HG03354 (cell line): ENCODE measurements at regions not wholly inside any gene's neighbourhood (a gene's known extent, or its start where the extent isn't known, plus 50 kb on each side); places are given as distances from the start of the nearest gene placed in this dataset.

ENCODE experiments used
- ATAC-seq: cut with Tn5 transposase; IDR thresholded peaks from one replicate; pipeline ENCODE4 v1.9.1; 2021; ENCODE audit warnings: mild to moderate bottlenecking; ENCODE audit not compliant: unreplicated experiment, poor library complexity, severe bottlenecking

DNA sequence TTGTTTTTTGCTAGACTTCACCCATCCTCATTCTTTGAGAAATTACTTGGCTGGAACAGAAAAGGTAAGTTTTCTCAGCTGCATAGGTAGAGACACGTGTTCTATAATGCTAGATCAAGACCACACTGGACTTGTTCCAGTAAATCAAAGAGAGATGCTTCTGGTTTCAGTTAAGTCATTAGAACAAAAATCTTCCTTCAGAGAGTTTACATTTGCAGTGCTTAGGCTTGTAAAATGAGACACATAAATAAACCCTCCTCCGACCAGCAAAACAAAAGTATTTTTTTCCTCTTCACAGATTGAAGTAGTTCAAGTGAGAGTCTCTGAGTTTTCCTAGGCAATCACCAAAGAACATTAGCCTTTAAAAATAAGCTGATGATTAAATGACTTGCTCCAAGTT is 87.3 kb upstream of the PROK2 start:
- ATAC-seq, result no peak

DNA sequence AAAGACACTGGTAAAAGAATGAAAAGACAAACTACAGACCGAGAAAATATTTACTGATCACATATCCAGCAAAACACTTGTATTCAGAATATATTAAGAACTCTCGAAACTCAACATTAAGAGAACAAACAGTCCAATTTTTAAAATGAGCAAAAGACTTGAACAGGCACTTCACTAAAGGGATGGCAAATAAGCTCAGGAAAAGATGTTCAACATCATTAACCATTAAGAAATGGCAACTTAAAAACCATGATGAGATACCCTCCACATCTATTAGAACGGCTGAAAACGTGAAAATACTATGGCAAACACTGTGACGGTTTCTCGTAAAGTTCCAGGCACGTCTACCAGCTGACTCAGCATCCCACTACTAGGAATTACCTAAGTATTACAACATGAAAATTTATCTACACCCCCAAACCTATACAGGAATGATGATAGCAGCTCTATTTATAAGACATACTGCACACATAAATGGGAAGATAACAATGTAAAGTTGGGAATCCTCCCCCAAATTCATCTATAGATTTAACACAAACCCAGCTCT is 86.1 kb upstream of the PROK2 start:
- ATAC-seq, result no peak

DNA sequence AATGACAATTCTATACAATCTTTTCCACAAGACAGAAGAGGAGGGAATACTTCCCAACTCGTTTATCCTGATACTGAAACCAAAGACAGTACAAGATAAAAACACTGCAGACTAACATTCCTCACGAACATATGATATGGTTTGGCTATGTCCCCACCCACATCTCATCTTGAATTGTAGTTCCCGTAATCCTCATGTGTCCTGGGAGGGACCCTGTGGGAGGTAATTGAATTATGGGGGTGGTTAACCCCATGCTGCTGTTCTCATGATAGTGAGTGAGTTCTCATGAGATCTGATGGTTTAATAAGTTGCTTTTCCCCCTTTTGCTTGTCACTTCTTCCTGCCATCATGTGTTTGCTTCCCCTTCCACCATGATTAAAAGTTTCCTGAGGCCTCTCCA is 83.9 kb upstream of the PROK2 start:
- ATAC-seq, result no peak

DNA sequence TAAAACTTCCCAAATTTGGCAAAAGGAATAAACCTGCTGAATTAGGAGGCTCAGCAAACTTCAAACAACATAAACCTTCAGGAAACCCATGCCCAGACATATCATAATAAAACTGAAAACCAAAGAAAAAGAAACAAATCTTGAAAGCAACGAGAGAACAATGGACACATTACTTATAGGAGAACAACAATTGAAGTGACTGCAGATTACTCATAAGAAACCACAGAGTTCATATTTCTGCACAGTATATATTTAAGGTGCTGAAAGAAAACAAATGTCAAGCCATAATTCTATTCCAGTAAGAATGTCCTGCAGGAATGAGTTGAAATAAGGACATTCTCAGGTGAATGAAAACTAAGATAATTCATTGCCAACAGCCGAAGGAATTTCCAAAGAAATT is 80.8 kb upstream of the PROK2 start:
- ATAC-seq, result no peak

DNA sequence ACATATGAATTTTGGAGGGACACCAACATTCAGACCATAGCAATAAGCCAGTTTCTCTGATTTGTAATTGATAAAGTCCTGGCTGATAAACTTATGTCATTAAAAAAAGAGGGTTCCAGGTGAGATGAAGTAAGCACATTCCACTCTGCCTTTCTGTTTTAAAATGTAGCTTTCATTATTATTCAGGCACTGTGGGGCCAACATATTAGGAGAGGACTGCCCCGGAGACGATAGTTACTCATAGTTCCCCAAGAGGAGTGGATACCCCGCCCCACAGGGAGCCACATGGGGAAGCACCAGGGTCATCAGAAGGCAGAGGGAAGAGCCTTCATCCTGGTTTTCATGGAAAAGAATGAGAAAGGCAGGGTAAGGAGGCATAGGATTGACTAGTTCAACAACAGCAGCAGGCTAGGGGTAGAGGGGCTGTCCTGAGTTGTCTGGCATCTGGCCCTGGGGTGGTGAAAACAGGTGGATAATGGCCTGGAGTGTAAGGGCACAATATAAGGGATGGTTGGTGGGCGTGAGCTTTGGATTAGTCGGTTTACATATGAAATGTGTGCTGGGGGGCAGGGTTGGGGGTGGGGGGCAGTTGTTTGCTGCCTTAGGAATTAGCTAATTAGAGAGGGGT is 78.7 kb upstream of the PROK2 start:
- no peak for ATAC-seq

DNA sequence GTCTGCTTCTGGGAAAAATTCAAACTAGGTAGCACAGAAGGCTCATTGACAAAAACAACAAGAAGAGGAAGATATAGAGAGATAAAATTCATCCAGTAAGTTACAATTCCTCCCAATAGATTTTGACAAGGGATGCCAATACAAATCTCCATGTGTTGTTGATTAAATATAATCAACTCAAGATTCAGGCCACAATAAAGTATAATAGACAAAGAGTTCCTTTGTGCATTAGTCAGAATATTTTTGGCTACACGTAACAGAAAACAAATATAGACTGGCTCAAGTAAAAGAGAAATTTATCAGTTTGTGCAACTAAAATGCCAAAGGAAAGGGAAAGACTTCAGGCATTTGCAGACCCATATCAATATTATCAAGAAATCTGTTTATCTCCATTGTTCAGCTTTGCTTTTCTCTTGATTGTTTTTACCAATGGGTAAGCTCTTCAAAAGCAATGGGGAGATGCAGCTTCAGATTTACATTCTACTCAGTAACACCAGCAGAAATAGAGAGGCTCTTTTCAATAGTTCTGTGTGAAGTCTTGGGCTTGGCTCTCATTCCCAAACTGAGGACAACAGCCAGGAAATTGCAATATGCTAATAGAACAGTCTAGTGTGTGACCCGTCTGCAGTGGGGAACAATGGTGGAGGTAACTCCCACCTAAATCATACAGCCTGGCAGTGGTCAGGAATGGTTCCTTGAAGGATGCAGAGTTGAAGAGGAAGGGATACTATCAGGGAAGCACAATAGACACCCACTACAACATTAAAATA is 77.6 kb upstream of the PROK2 start:
- no peak for ATAC-seq

DNA sequence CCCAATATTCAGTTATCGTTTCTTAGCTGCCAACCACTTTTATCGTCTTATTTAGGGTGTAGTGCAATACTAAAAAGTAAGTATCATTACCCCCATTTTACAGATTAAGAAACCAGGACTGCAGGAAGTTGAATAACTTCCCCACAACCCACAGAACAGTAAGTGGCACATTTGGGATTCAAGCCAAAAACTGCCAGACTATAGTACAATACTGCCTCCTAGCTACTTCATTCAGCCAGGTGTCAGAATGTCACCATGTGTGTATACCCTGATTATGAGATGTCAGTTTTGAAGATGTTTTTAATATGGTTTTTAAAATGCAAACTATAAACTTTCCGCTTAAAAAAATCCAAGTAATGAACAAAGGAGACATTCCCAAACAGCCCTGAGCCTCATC is 74.2 kb upstream of the PROK2 start:
- no peak for ATAC-seq

DNA sequence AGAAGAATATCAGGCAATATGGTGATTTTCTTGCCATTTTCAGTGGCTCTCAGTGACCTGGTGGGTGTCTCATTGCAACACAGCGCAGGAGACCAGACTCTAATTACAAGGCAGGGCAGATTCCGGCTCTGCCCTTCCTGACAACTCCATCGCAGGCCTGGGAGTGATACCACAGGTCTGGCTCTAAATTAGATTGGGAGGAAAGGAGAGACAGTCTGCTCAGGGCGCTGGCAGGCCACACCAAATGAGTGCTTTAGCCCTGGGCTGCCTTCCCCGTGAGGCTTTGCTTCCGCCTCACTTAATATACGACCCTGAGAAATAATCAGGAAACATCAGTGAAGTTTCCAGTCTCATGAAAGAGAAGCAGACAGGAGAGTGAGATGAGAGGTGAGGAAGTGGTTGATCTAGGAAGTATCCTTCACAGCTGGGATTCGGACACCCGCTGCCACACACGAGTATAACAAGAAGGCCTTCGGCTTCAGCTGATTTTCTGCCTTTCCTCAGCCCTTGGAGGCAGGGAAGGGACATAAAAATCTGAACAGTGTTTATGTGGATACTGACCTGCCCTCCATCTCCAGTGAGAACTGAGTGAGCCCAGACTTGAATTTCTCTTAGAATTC is 73.7 kb upstream of the PROK2 start:
- no peak for ATAC-seq

DNA sequence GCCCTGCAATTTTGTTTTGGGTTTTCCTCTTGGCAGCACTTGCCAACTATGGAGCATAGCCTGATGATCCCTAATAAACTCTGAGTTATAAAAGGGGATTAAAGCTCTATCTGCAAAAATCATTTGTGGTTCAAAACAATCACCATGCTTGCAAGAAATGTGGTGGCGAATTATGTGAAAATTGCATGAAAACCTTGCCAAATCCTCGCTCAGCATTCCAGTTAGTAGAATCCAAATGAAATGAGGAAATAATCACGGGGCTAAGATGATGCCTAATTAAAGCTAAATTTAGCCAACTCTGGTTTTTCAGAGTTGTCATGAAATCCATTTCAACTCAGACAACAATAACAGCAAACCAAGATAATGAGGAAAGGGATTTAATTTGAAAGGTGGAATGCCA is 73.0 kb upstream of the PROK2 start:
- ATAC-seq, result no peak

DNA sequence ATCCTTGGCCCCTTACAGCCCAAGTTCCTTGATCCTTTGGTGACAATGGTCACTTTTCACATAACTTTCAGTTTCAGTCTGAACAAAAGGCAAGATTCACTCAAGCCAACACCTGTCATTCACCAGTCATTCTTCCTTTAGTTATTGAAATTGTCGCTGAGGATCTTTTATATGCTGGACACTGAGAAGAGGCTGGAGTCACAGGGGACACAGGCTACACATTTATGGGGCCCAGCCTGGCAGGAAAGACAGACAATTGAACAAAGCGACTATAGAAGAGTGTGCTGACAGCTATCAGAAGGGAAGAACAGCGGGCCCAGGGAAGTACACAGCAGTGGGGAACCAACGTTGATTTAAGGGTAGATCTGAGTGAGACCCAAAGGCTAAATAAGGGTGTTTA is 69.8 kb upstream of the PROK2 start:
- ATAC-seq, result no peak

DNA sequence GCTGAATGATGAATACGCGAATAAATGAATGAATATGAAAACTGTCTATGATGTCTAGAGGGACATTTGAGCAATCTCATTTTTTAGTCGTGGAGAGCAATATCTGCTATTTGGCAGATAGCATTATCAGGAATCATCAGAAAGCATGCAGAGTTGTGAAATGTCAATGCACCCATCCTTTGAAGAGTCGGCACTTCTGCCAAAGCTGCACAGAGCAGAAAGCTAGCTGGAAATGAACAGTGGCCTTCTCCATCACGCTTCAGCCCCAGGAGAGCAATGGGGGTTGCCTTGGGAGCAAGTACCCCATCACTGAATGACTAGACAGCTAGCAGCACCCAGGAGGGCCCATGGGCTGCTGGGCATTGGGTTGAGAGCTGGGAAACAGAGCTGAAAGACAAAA is 69.1 kb upstream of the PROK2 start:
- no peak for ATAC-seq

DNA sequence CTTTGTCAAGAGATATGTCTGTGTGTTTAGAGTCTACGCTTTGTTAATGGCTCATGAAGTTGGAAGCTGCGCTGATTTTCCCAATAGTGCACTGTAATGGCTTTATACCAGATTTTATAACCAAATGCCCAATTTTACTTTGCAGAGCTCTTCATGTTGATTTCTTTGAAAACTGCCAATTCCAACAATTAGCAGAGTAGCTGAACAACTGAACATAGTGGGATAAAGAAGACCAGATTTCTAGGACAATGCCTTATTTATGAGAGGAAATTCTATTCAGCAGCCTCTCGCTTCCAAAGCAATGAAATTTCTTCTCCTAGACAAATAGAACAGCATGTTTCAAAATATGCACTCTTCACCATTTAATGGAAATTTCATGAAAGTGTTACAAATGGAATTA is 66.9 kb upstream of the PROK2 start:
- ATAC-seq, result no peak

DNA sequence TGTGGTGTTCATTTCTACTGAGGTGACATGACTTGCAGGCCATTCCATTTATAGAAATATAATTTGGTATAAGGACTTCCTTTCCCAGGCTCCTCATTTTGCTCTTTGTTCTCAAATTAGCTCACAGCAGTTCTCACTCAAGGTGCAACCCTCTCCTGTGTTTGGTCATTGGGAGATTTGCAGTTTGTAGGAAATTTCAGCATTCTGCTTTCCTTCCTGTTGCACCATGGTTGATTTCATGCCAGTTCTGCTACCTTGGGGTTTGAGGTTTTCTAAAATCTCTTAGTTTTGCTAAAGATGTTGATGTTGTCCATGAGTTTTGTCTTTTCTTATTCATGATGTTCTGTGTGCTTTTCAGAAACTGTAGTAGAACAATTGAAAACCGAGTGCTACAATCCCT is 65.7 kb upstream of the PROK2 start:
- no peak for ATAC-seq

DNA sequence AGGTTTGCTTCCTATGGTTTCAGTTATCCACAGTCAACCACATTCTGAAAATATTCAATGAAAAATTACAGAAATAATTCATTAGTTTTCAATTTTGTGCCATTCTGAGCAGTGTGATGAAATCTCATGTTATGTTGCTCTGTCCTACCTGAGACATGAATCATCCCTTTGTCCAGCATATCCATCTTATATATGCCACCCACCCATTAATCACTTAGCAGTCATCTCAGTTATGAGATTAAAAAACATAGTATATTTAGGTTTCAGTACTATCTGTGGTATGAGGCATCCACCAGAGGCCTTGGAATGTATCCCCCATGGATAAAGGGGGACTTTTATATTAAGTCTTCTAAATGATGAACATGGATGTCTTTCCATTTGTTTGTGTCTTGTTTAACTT is 64.7 kb upstream of the PROK2 start:
- ATAC-seq, result no peak

DNA sequence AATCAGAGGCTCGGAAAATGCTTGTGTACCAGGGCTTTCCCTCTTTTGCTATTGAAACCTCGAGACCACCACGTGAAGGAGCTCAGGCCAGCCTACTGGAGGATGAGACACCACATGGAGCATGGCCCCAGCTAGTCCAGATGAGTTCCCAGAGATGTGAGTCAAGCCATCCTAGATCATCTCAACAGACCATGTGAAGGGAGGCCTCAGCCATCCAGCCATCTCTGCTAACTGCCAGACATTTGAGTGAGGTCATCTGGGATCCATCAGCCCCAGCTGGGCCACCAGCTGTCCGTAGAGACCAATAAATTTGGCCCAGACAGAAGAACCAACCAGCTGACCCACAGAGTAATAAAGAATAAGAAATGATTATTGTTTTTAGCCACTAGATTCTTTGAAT is 62.8 kb upstream of the PROK2 start:
- ATAC-seq, result no peak

DNA sequence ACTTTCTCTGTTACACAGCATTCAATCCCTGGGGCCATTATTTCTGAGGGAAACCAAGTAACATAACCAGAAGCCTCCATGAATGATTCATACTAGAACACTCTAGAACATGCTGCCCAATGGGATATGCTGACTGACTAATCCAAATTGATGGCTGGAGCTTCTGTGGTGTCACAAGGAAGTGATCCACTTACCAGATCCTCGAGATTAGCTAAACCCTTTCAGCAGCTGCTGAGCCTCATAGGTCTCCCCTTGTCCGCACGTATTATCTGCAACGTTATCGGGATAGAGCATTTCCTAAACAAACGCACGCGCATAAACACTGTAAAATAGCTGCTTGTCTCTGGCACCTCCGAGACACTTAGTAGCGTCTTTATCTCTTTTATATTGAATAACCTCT is 61.2 kb upstream of the PROK2 start:
- ATAC-seq, result no peak

DNA sequence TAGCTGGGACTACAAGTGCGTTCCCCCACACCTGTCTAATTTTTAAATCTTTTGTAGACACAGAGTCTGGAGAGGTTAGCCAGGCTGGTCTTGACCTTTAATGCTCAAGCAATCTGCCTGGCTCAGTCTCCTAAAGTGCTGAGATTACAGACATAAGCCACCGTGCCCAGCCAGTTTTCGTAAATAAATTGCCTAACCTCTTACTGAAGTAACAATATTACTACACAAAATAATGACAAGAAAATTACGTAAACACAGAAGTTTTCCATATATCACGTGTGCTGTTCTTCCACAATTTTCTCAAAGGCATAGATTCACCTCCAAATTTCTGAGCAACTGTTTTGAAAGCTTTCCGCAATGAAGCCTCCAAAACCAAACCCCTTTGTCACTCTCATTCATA is 58.1 kb upstream of the PROK2 start:
- no peak for ATAC-seq

DNA sequence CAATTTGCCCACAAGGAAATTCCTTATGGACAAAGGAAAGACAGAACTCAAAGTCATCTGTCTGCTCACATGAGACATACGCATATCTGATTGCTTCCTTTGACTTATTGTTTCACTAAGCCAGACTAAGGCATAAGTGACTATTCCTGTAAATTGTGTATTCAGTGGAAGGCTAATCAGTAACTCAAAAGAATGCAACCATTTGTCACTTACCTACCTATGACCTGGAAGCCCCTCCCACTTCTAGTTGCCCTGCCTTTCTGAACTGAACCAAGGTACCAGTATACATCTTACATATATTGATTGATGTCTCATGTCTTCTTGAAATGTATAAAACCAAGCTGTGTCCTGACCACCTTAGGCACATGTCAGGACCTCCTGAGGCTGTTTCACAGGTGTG is 53.5 kb upstream of the PROK2 start:
- ATAC-seq, result no peak
